Epithelial cell of prostate (primary cell): ENCODE measurements at regions not wholly inside any gene's neighbourhood (a gene's known extent, or its start where the extent isn't known, plus 50 kb on each side); places are given as distances from the start of the nearest gene placed in this dataset.

Source experiments
- DNase-seq: peaks from one replicate; pipeline ENCODE4 v3.0.0-alpha.2; 2011; ENCODE audit warnings: low read depth, low spot score
- H3K27ac ChIP-seq: fragments of 450-650 bp; 2 replicates; pipeline ENCODE4 v1.5.1; 2017; ENCODE audit warnings: mild to moderate bottlenecking

DNA sequence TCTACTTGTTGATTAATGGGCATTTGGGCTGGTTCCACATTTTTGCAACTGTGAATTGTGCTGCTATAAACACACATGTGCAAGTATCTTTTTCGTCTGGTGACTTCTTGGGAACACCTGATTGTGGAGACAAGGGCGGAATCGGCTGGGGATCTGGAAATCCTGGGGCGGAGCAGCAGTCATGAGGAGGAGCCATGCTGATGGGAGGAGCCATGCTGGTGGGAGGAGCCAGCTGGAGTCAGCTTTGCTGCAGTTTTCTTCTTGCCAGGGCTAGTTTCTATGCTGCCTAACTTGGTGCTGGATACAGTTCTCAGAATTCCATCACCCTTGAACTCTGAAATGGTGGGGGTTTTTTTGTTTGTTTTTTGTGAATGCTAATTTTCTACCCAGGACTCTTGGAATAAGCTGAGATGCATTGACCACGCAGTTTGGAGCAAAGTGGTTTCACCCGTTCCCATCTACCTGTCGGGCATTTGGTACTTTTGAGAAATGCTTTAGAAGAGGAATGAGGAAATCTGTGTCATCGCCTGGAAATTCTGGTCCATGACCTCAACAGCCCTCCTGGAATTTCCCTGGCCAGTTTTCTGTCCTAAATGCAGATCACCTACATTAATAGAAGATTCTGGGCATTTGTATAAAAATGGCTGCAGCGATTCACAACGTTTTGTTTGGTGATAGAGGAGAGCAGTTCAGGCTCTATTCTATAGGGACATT is 217.4 kb upstream of the ZFHX3 start:
- DNase-seq, result no peak
- no peak overlapping the region for H3K27ac ChIP-seq

DNA sequence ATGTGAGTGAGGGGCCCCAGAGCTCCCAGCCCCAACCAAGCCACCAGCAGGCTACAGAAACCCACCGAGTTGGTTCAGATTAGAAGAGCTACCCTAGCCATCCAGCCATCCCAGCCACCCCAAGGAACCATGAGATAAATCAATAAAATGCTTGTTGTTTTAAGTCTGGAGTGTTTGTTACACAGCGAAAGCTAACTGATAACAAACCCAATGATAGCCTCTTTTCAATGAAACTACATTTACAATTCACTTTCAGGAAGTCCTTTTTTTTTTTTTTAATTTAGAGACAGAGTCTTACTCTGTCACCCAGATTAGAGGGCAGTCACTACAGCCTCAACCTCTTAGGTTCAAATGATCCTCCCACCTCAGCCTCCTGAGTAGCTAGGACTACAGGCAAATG is 215.0 kb upstream of the ZFHX3 start:
- no peak for DNase-seq

DNA sequence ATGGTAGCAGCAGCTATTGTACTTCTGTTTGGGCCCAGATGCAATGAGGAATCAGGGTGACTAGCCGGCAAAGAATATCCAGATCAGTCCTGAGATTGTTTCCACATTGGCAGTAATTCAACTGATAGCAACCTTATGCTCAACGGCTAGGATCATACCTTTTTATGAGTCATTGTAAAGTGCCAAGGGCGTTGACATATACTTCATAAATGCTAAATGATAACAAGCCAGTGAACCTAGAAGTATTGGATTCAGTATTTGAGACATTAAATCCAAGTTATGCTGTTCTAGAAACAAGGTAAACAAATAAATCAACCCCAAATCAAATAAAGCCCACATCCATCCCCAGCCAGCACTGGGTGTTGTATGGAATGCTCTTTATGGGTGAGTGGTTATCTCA is 207.1 kb upstream of the ZFHX3 start:
- no peak overlapping the region for H3K27ac ChIP-seq
- DNase-seq, result no peak

More for the DNA sequence above, 215.0 kb upstream of the ZFHX3 start:
- H3K27ac ChIP-seq, result no peak overlapping the region

DNA sequence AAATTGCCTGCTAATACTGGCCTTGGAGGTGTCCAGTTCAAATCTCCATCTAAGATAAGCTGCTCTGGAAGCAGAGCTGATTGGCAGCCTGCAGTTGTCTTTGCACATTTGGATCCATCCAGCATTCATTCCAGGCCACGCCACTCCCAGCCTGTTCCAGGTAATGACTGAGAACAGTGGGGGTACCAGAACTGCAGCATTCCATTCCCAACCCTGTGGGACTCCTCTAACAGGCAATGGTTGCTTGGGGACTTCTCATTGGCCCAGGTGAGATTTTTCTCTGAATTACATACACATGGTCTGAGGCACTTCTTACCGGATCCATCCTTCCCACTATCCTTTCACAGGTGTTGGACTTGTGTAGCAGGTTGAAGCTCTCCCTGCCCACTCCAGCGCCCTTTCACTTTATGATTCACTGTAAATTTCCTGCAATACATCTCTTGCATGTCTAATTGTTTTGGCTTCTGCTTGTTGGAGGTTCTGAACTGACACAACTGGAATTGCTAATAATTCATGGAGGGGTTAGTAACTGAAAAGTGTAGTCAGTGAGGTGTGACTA is 206.1 kb upstream of the ZFHX3 start:
- no peak overlapping the region for H3K27ac ChIP-seq

DNA sequence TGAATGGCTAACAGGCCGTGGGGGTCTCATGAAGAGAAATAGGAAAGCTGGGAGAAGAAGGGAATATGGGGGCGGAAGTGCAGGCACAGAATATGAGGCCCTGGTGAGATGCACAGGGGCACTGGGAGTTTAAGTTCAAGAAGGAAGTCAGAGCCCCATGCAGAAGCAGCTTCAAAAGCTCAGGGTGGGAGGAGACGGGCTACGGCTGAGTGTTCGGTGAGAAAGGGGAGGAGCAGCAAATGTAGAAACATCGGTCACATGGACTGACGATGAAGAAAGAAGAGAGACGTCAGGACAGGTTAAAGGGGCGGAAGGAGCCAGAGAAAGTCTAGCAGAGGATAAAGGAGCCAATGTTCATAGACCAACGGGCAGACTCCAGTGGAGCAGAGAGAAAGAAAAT is 204.5 kb upstream of the ZFHX3 start:
- H3K27ac ChIP-seq, result no peak overlapping the region
- DNase-seq, result no peak

More for the DNA sequence above, 206.1 kb upstream of the ZFHX3 start:
- DNase-seq, result no peak

DNA sequence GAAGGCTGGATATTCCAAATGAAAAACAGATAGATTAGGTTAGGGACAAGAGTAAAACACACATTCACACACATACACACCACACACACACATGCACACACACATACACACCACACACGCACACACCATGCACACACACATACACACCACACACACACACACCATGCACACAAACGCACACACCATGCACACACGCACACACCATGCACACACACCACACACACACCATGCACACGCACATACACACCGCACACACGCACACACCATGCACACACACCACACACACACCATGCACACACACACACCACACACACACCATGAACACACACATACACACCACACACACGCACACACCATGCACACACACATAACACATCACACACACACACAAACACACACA is 203.7 kb upstream of the ZFHX3 start:
- no peak for DNase-seq
- no peak overlapping the region for H3K27ac ChIP-seq

DNA sequence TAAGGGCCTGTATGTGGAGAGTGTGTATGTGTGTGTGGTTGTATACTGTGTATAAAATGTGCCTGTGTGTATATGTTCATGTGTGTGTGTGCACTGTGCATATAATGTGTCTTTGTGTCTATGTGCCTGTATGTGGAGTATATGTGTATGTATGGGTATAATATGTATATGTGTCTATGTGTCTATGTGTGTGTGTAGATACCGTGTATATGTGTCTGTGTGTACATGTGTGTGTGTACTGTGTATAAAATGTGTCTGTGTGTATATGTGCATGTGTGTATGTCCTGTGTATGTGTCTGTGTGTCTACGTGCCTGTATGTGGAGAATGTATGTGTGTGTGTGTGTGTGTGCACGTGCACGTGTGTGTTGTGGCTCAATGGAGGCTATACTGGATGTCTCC is 200.4 kb upstream of the ZFHX3 start:
- no peak for DNase-seq
- no peak overlapping the region for H3K27ac ChIP-seq

DNA sequence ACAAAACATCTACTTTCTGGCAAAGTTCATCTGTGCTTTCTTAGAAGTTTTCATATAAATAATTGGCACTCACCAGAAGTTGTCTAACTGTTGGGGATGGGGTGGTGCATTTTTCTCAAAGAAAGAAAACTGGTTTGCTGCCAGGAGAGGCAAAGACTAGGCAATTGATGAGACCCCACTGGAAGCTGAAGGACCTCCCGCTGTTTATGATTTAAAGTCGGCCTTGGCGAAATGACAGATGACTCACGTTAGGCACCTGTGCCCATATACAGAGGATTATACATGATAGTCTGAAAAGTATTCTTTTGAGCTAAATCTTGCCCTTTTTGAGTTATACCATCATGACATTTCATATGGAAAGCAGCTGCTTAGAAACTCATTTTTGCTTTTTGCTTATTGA is 193.0 kb upstream of the ZFHX3 start:
- no peak overlapping the region for H3K27ac ChIP-seq
- DNase-seq, result no peak

DNA sequence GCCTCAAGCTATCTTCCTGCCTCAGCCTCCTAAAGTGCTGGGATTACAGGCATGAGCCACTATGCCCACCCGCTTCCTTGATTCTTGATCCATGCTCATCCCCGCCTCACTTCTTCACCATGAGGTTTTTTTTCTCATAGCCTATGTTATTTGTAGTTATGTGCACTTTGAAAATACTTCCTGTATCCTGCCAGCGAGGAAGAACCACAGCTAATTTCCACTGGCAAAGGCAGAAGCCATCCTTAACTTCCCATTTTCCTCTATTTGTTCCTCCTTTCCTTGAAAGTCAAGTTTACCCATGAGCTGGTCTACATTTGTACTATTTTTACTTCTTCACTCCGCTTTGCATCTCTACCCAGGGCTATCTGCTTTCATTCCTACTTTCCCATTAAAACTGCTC is 189.7 kb upstream of the ZFHX3 start:
- no peak for DNase-seq
- H3K27ac ChIP-seq, result no peak overlapping the region

DNA sequence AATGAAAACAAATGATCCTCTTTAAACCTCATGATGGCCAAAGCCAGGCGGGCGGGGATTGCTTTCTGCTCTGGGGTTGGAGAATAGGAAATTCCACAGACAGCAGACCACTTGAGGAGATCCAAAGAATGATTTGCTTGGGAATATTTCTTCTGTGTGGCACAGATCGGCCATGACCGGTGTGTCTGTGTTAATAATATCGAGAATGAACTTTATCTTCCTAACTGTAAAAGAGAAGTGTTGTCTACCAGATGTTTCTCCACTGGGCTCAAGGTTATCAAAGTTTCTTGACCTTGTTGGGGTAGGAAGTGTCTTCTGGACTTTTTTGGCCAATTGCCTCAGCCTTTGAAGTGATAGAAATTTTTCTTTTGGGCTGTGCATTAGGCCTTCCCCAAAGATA is 186.6 kb upstream of the ZFHX3 start:
- H3K27ac ChIP-seq, result no peak overlapping the region
- DNase-seq, result no peak

DNA sequence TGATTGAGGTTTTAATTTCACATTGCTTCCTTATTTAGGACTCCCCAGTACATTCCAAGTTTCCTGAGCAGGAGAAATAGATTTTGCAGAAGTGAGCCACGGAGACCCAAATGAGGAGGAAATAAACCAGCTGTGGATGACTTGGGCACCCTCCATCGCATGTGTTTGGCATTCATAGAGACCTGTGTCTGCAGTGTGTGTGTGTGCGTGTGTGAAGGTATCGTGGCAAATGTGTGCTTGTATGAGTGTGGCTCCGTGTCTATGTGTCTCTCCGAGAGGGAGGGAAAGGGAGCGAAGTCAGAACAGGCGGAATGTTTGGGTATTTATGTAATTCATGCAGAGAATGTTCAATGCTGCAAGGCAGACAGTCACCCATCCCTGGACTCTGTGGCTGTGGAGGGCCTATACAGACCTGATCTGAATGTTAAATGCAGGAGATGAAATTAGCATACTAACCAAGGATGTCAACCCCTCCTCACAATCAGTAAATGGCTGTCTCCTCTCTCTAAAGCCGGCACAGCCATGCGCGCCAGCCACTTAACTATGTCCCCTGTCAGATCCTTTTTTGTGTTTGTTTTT is 186.0 kb upstream of the ZFHX3 start:
- no peak overlapping the region for H3K27ac ChIP-seq
- no peak for DNase-seq

DNA sequence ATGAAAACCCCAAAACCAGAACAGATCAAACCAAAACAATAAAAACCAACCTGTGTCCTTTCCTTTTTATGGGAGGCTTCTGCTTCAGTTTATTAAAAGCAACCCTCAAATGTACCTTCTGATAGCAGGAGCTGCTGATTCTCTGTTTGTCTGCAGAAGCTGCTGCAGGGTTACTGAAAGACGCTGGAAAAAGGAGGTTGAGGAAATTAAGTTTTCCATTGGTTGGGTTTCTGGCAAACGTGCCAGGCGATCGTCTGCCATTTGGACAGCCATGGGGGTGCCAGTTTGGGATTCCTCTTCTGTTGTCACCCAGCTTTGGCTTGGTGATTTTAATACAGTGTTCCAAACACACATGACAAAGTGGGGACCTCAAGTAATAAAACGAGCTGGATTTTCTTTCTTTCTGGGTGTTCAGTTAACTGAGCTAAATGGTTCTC is 185.4 kb upstream of the ZFHX3 start:
- no peak overlapping the region for H3K27ac ChIP-seq
- no peak for DNase-seq

DNA sequence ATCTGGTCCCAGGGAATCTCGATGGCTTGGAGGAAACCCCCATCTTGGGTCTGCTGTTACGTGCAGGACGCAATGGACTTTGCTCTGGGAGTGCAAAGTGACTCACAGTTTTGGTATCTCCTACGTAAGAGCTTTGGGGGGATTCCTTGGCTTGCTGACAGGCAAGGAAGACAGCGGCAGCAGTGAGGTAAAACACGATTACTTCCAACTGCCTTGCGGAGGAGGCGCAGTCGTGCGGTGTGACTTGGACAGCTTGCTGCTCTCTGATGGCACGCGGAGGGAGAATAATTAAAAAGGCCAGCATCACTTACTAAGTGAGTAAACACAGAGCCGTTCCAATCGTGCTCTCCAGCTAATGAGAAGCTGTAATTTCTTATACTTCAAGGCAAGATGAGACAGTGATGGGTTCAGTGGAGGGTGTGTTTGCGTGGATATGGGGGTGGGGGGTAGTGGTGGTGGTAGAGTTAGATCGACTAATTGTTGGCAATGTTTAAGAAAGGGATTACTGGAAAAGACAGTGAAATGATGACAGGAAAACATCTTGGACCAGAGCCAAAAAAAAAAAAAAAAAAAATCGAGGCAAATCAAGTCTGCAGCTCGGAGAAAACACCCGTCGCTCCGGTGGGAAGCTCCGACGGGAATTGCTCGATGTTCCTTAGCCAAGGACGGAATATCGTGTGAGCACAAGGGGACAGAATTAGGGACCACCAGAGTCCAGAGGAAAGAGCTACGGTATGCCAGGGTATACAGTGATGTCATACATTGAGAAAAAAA is 184.8 kb upstream of the ZFHX3 start:
- H3K27ac ChIP-seq, result no peak overlapping the region
- DNase-seq, result no peak

DNA sequence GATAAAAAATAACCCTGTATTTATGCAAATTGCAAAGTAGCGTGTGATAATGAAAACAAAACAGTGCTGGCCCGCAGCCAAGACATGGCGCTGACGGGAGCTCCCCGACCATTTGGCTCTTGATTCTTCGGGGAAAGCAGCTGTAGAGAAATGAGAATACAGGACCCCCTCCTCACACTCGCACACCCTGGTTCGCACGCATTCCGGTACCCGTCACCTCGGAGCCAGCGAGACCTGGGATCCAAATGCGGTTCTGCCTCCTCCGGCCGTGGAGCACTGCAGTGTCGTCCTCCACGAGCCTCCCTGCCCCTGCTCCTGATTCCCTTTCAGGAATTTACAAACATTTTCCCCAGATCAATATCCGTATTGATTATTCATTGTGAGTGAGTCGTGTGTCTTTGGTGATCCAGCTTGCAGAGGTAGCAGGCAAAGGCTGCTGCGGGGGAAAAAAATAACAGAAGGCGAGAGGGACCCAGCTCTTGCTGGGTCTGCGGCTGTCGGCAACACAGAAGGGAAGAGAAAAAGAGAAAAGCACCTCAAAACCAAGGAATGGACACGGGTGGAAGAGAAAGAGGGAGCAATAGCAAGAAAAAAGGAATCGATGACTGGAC is 184.1 kb upstream of the ZFHX3 start:
- DNase-seq, result no peak
- H3K27ac ChIP-seq, result no peak overlapping the region

DNA sequence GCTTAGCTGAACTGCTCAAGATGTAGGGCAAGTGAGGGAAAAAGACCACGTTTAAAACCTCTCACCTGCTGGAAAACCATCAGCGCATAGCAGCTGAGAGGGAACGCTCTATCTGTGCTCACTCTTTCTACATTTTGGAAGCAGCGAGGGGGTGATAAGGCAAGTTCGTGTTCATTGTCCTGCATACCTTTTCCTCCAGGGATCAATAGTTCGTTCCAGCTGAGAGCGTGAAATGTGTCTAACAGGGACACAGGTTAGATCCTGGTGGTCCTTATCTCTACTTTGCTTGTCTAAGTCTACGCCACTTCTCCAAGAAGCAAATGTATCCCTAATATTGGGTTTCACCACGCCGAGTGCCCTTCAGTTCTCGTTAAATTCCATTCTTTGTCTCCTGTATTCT is 183.5 kb upstream of the ZFHX3 start:
- no peak for DNase-seq
- H3K27ac ChIP-seq, result no peak overlapping the region

DNA sequence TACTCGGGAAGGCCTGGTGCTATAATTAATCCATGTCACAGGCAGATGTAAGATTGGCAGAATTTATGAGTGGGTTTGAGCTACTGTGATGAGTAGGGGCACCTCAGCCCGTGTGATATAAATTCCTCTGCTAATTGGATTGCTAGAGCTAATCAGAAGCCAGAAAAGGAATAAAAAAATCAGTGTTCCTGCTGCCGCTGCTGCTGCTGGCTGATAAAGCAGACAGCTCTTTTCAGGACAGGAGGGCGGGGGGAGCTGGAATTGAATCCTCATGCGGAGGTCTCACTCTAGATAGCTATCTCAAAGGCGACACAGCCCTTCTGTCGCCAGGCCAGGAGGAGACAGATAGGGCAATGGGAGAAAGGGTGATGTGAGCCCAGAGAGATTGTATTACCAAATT is 182.7 kb upstream of the ZFHX3 start:
- no peak overlapping the region for H3K27ac ChIP-seq
- no peak for DNase-seq

DNA sequence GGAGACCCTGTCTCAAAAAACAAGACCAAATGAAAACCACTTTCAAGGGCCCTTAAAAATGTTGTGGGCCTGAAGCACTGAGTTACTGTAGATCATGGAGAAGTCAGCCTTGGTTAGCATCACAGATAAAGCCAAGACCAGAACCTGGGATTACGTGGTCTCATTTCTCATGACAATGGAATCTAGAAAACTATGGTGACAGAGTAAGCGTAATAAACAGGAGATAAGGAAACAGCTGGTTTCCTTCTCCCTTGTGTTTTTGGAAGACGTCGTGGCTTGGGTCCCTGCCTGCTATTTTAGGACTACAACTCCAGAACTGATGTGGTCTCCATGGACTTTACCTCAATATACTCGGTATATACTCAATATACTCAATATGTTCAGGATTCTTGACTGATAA is 180.7 kb upstream of the ZFHX3 start:
- no peak for DNase-seq
- H3K27ac ChIP-seq, result no peak overlapping the region

DNA sequence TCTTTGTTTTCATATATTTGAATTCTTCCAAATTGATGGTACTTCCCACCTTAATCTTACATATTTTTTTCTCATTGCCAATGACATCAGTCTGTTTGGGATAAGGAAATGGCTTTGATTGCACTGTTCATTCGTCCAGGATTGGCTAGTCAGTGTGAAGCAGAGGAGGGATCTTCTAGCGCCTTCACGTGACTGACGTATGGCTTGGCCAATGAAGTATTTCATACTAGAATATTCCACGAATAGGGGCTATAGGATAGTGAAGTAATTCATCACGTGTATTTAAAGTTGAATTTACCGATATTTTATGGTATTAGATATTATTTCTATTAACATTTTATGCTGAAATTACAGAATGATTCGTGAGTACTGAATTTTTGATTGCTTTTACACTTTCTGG is 178.7 kb upstream of the ZFHX3 start:
- no peak for DNase-seq
- H3K27ac ChIP-seq, result no peak overlapping the region

DNA sequence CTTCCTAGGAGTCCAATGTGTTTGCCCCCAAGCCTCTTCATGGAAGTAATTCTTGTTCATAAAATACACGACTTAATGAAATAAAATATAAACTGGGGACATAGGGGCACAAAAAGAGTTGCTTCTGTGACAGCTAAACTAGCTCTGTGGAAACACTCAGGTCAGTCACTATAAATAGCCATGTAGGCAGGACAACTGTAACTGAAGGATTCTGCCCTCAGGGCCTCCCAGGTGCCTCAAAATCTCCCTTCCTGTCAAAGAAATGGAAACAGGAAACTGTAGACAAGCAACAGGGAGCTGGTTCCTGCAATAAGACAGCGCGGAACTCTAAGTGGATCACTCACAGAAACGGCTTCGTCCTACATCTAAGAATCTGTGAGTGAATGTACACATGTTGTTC is 178.1 kb upstream of the ZFHX3 start:
- DNase-seq, result no peak
- no peak overlapping the region for H3K27ac ChIP-seq

DNA sequence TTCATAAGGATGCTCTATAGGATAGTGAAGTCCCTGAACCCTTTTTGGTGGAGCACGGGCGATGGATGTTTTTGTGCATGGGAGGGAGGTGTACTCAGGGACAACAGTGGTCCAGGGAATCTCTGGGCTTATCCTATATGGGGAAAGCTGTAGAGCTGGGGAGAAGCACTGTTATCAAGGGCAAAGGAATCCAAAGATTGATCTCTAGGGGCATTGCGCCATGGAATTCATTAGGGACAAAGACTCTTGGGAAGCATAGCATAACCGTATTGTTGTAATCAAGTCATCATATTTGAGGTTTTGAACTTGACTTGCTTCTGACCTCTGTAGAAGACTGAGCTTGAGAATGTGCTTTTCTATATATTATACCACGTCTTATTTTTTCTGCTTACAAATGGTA is 172.9 kb upstream of the ZFHX3 start:
- DNase-seq, result no peak

DNA sequence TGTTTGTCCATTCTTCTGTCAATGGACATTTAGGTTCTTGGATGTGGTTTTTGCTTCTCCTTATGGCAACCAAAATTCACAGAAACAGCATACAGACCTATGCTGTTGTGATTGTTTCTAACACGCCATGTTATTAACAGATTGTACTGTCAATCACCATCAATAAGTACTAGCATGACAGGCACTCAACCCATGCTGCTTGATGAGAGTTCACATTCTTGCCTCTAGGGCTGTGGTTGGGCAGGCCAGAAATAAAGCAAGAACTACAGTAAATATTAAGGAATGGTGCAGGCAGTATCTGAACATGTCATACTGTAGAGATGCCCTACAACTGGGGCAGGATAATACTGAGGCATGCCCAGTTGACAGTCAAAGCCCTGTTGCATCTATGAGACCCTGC is 171.2 kb upstream of the ZFHX3 start:
- no peak for DNase-seq
- H3K27ac ChIP-seq, result no peak overlapping the region

More for the DNA sequence above, 172.9 kb upstream of the ZFHX3 start:
- H3K27ac ChIP-seq, result no peak overlapping the region
